BLaER1 treated with 17β-estradiol and CSF1 and Interleukin-3, amounts not matched to agents 10 nM and 100 nM (cell line): ENCODE measurements at regions not wholly inside any gene's neighbourhood (a gene's known extent, or its start where the extent isn't known, plus 50 kb on each side); places are given as distances from the start of the nearest gene placed in this dataset.

Experiments
- H3K27ac ChIP-seq, 11 experiments: shearing (Covaris generic); formaldehyde crosslinking; 2 replicates each; pipeline ENCODE4 v1.8.1; 2022
- H3K27me3 ChIP-seq, 11 experiments: shearing (Covaris generic); formaldehyde crosslinking; 2 replicates each; pipeline ENCODE4 v1.8.1; 2022
- H3K36me3 ChIP-seq, 11 experiments: shearing (Covaris generic); formaldehyde crosslinking; 2 replicates each; pipeline ENCODE4 v1.8.1; 2022
- H3K4me1 ChIP-seq, 10 experiments: shearing (Covaris generic); formaldehyde crosslinking; 2 replicates each; pipeline ENCODE4 v1.8.1; 2022
- H3K4me2 ChIP-seq, 11 experiments: shearing (Covaris generic); formaldehyde crosslinking; 2 replicates each; pipeline ENCODE4 v1.8.1; 2022
- H3K4me3 ChIP-seq, 10 experiments: shearing (Covaris generic); formaldehyde crosslinking; 2 replicates each; pipeline ENCODE4 v1.8.1; 2022
- H3K9ac ChIP-seq, 11 experiments: shearing (Covaris generic); formaldehyde crosslinking; 2 replicates each; pipeline ENCODE4 v1.8.1; 2022
- H3K9me3 ChIP-seq, 11 experiments: shearing (Covaris generic); formaldehyde crosslinking; replicated peaks in 1 of 11; 2 replicates each; pipeline ENCODE4 v1.8.1; 2022
- H4K20me1 ChIP-seq, 11 experiments: shearing (Covaris generic); formaldehyde crosslinking; 2 replicates each; pipeline ENCODE4 v1.8.1; 2022
- Cebpa-rat ChIP-seq, 11 experiments: shearing (Covaris generic); IDR thresholded peaks; 2 replicates each; pipeline ENCODE4 v1.8.1; 2022

DNA sequence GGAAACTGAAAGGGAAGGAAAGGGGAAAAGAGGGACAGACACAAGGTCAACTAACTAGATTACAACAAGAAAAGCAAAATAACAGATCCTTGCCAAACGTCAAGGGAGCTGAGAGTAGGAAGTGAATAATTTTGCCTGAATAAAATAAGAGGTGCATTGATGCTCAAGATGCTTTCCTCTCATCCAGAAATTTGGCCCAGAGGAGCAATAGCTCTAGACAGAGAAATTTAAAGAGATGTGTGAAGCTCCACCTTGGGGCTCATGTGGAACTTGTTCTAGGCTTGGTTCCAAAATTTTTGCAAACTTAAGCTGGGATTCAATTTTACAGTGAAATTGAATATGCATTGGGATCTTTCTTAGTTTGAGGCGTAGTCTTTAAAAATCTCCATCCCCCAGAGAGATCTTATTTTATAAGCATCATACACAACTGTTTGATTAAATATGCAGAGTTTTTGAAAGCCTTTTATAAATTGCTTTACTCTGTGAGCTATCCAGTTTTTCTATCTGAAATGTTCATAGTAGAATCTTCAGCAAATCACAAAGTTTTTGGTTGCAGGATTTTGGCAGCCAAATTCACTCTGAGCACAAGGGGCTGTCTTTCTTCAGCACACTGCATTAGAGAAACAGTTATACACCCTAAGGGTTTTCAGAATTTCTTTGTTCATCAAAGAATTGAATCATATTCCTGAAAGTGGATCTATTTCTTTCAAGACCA is 1159.5 kb downstream of the ADGRL3 start:
- Histone ChIP-seq H3K4me2 (no peak overlapping the region), H3K4me3 (no peak overlapping the region), H3K4me1 (no peaks in the 10 kb centered on the region), H3K27me3 (no peaks in the 10 kb centered on the region), H3K9ac (no peak overlapping the region), H4K20me1 (no peaks in the 10 kb centered on the region), H3K9me3 (no peaks in the 10 kb centered on the region), H3K27ac (no peak overlapping the region), H3K36me3 (no peaks in the 10 kb centered on the region)
- no peak for TF ChIP-seq Cebpa-rat (IDR thresholded peaks at IDR 0.05)

DNA sequence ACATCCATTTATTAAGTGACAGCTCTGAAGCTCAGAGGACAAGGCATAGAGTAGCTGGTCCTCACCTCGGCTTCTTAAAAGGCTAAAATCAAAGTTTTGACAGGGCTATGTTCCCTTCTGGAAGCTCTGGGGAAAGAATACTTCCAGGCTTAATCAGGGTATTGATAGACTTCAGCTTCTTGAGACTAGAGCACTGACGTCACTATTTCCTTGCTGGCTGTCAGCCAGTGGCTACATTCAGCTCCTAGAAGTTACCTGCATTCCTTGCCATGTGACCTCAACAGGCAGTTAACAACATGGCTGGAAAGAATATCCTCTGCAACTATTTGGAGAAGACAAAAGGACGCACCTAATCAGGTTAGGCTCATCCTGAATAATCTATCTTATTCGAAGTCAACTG is 1144.8 kb downstream of the ADGRL3 start:
- H3K4me3 ChIP-seq, result no peak overlapping the region
- H3K4me2 ChIP-seq, result no peak overlapping the region
- no peak overlapping the region for H3K27ac ChIP-seq
- no peak for TF ChIP-seq Cebpa-rat (IDR thresholded peaks at IDR 0.05)
- H3K36me3 ChIP-seq, result no peaks in the 10 kb centered on the region
- no peak overlapping the region for H3K9ac ChIP-seq
- no peaks in the 10 kb centered on the region for H3K4me1 ChIP-seq
- no peaks in the 10 kb centered on the region for H4K20me1 ChIP-seq
- no peaks in the 10 kb centered on the region for H3K27me3 ChIP-seq
- peaks cover 0 to 16% (median 0%) of the 10 kb centered on the region in 11 experiments; a peak in 2 of 22 replicates for H3K9me3 ChIP-seq

DNA sequence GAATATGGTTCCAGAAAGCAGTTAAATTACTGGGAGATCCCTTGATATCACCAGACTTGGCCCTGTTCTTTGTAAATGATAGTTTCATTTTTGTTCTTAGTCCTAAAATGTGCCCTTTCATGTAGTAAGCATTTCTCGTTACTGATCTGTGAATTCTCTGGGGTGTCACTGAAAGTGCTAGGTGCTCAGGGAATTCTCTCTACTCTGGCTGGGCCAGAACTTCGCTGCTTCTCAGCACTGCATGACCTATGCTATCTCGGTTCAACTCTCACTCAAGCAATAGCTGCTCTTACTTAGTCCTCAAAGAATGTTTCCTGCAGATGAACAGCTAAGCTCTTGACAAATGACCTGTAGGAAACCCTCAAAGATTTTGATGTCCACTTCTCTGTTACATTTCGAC is 1144.3 kb downstream of the ADGRL3 start:
- no peak overlapping the region for H3K27ac ChIP-seq
- H3K4me2 ChIP-seq, result no peak overlapping the region
- no peaks in the 10 kb centered on the region for H4K20me1 ChIP-seq
- H3K9ac ChIP-seq, result no peak overlapping the region
- no peaks in the 10 kb centered on the region for H3K36me3 ChIP-seq
- no peaks in the 10 kb centered on the region for H3K27me3 ChIP-seq
- no peak for TF ChIP-seq Cebpa-rat (IDR thresholded peaks at IDR 0.05)
- no peaks in the 10 kb centered on the region for H3K4me1 ChIP-seq
- no peak overlapping the region for H3K4me3 ChIP-seq
- peaks cover 0 to 16% (median 0%) of the 10 kb centered on the region in 11 experiments; a peak in 2 of 22 replicates for H3K9me3 ChIP-seq

DNA sequence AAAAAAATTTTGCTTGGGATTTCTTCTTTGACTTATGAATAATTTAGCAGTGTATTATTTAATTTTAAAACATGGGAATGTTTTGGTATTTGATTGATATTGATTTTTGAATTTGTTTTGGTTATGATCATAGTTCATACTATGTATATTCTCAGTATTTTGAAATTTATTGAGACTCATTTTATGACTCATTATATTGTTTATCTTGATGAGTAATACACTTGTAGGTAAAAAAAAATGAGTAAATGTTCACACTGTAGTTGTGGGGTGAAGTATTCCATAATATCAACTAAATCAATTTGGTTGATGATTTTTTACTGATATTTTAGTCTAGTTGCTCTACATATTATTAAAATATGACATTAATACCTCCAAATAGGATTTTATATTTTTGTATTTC is 1142.2 kb downstream of the ADGRL3 start:
- TF ChIP-seq Cebpa-rat (IDR thresholded peaks at IDR 0.05), result no peak
- Histone ChIP-seq H3K36me3 (no peaks in the 10 kb centered on the region), H3K27ac (no peak overlapping the region), H3K9ac (no peak overlapping the region), H3K9me3 (peaks cover 0 to 28% (median 4%) of the 10 kb centered on the region in 11 experiments; a peak in 9 of 22 replicates), H3K4me1 (no peaks in the 10 kb centered on the region), H3K4me2 (no peak overlapping the region), H3K27me3 (no peaks in the 10 kb centered on the region), H4K20me1 (no peaks in the 10 kb centered on the region), H3K4me3 (no peak overlapping the region)

DNA sequence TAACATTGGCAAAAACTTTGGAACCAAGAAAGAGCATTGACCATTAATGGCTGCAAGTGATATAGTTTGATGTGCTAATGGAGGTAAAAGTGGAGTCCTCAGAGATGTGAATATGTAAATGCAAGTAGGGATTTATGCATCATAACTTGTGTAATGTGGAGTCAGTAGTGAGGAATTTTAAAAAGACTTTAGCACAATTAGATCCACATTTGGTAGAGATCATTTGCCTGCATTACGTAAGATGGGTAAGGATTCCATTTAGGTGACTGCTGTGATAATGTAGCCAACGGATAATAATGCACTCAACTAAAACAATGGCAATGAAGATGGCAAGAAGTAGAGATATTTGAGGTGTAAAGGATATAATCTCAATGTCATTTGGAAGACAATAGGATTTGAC is 1128.4 kb downstream of the ADGRL3 start:
- no peaks in the 10 kb centered on the region for H3K27me3 ChIP-seq
- TF ChIP-seq Cebpa-rat (IDR thresholded peaks at IDR 0.05), result no peak

DNA sequence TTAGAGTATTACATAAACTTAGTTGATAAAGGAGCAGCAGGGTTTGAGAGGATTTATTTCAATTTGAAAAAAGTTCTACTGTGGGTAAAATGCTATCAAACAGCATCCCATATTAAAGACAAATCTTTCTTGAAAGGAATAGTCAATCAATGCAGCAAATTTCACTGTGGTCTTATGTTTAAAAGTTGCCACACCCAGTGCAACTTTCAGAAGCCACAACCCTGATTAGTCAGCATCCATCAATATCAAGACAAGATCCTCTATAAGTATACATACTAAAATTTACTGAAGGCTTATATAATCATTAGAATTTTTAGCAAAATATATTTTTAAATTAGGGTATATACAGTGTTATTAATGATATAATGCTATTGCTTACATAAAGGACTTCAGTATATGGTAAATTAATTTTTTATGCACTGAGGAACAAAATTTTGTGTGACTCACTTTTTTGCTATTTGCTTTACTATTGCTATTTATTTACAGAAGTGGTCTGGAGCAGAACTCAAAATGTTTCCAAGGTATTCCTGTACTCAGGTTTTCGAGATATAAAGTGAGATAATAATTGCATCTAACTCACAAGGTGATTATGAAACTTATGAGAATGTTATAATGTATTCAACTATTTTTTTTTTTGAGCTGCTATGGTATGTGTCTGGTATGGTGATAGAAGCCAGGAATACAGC is 1127.6 kb downstream of the ADGRL3 start:
- H3K9ac ChIP-seq, result no peak overlapping the region
- no peak for TF ChIP-seq Cebpa-rat (IDR thresholded peaks at IDR 0.05)
- H3K27ac ChIP-seq, result no peak overlapping the region
- H3K4me1 ChIP-seq, result no peaks in the 10 kb centered on the region
- H3K4me3 ChIP-seq, result no peak overlapping the region
- no peaks in the 10 kb centered on the region for H3K27me3 ChIP-seq
- no peaks in the 10 kb centered on the region for H3K36me3 ChIP-seq
- no peak overlapping the region for H3K4me2 ChIP-seq
- H3K9me3 ChIP-seq, result no peaks in the 10 kb centered on the region
- H4K20me1 ChIP-seq, result no peaks in the 10 kb centered on the region

More for the DNA sequence above, 1128.4 kb downstream of the ADGRL3 start:
- H3K36me3 ChIP-seq, result no peaks in the 10 kb centered on the region
- no peak overlapping the region for H3K4me2 ChIP-seq
- no peak overlapping the region for H3K27ac ChIP-seq
- H3K9ac ChIP-seq, result no peak overlapping the region
- H4K20me1 ChIP-seq, result no peaks in the 10 kb centered on the region
- no peak overlapping the region for H3K4me3 ChIP-seq
- no peaks in the 10 kb centered on the region for H3K4me1 ChIP-seq
- no peaks in the 10 kb centered on the region for H3K9me3 ChIP-seq

DNA sequence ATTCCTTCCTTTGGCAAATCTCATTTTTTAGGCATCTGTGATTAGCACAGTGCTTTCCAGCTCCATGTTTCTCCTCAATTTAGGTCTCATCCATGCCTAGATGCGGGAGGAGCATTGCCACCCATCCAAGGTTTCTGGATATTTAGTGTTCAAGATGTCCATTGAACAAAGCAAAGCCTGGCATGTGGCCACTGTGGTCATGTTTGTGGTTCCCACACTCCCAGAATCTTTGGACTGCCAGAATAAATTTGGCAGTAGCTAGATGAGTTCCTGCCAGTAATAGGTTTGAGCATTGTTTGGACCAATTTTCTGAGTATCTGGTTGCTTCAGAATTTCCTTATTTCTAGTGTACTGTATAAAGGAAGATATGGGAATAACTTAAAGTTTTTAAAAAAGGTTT is 1124.1 kb downstream of the ADGRL3 start:
- no peaks in the 10 kb centered on the region for H4K20me1 ChIP-seq
- H3K4me1 ChIP-seq, result no peaks in the 10 kb centered on the region
- no peak overlapping the region for H3K9ac ChIP-seq
- no peak for TF ChIP-seq Cebpa-rat (IDR thresholded peaks at IDR 0.05)
- H3K27ac ChIP-seq, result no peak overlapping the region
- no peaks in the 10 kb centered on the region for H3K36me3 ChIP-seq
- no peaks in the 10 kb centered on the region for H3K27me3 ChIP-seq
- no peaks in the 10 kb centered on the region for H3K9me3 ChIP-seq
- H3K4me2 ChIP-seq, result no peak overlapping the region
- no peak overlapping the region for H3K4me3 ChIP-seq

DNA sequence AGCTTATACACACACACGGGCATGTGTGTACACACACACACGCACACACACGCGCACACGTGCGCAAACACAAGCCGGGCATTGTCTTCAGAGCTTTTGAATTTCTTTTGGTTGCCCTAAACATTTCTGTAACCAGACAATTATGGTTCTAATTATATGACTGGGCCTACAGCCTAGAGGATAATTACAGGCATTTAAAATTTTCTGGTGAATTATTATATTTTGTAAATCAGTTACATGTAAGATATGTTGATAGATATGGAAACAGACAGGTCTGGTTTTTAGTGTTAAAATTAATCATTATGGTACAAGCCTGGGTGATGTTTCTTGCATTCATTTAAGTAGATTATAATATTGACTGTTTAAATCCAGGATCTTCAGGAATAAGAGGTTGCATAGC is 1120.5 kb downstream of the ADGRL3 start:
- H3K27ac ChIP-seq, result no peak overlapping the region
- no peak for TF ChIP-seq Cebpa-rat (IDR thresholded peaks at IDR 0.05)
- no peaks in the 10 kb centered on the region for H3K27me3 ChIP-seq
- H3K4me2 ChIP-seq, result no peak overlapping the region
- H3K36me3 ChIP-seq, result no peaks in the 10 kb centered on the region
- H3K9ac ChIP-seq, result no peak overlapping the region
- H4K20me1 ChIP-seq, result no peaks in the 10 kb centered on the region
- no peaks in the 10 kb centered on the region for H3K9me3 ChIP-seq
- H3K4me3 ChIP-seq, result no peak overlapping the region
- no peaks in the 10 kb centered on the region for H3K4me1 ChIP-seq

DNA sequence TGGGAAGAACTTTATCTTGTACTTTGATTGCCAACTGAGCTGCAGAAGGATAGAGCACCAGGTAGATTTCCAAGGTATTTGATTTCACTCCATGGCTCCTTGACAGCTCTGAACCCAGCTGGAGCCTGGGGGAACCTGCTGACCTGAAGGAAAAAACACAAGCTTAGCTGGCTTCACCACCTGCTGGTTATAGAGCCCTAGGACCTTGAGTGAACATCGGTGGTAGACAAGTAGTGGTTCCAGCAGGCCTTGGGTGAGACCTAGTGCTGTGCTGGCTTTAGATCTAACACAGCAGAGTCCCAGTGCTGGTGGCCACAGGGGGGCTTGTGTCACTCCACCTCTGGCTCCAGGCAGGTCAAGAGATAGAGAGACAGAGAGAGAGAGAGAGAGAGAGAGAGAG is 1102.6 kb downstream of the ADGRL3 start:
- Histone ChIP-seq H3K4me3 (no peak overlapping the region), H3K9ac (no peak overlapping the region), H3K9me3 (peaks cover 5 to 8% (median 7%) of the 10 kb centered on the region in 11 experiments; a peak in 17 of 22 replicates), H3K36me3 (no peaks in the 10 kb centered on the region), H3K4me1 (no peaks in the 10 kb centered on the region), H3K4me2 (no peak overlapping the region), H4K20me1 (no peaks in the 10 kb centered on the region), H3K27ac (no peak overlapping the region), H3K27me3 (no peaks in the 10 kb centered on the region)
- no peak for TF ChIP-seq Cebpa-rat (IDR thresholded peaks at IDR 0.05)

DNA sequence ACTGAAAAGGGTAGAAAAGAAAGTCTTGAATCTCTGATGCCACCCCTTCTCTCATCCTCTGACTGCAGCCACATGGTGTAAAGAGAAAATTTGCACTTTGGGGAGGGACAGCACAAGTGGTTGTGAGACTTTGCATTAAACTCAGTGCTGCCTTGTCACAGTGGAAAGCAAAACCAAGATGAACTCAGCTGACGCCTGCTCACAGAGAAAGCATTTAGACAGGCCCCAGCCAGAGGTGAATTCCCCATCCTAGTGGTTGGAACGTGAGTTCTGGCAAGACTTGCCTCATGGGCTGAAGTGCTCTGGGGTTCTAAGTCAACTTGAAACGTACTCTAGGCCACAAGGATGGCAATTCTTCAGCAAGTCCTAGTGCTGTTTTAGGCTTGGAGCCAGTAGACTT is 1101.4 kb downstream of the ADGRL3 start:
- Histone ChIP-seq H3K4me3 (no peak overlapping the region), H3K27ac (no peak overlapping the region), H4K20me1 (no peaks in the 10 kb centered on the region), H3K4me2 (no peak overlapping the region), H3K4me1 (no peaks in the 10 kb centered on the region), H3K27me3 (no peaks in the 10 kb centered on the region), H3K9ac (no peak overlapping the region), H3K9me3 (peaks cover 0 to 5% (median 0%) of the 10 kb centered on the region in 11 experiments; a peak in 1 of 22 replicates), H3K36me3 (no peaks in the 10 kb centered on the region)
- no peak for TF ChIP-seq Cebpa-rat (IDR thresholded peaks at IDR 0.05)
